A673 (cell line): ENCODE measurements at regions not wholly inside any gene's neighbourhood (a gene's known extent, or its start where the extent isn't known, plus 50 kb on each side); places are given as distances from the start of the nearest gene placed in this dataset.

Experiments used
- BruUV-seq: library from RNA; stranded (reverse); fragments of 400-500 nt; replicated peaks from 2 replicates; lab custom pipeline; 2021; lab: Mats Ljungman, UMichigan
- CTCF ChIA-PET: fragments of 300-600 bp; sonication (Branson Sonifier 250); formaldehyde crosslinking; loops from one replicate; lab custom pipeline; 2022; ENCODE audit warnings: antibody characterized with exemption; lab: Charles Lee
- POLR2A ChIA-PET: fragments of 300-600 bp; sonication (Branson Sonifier 250); formaldehyde crosslinking; loops from one replicate; lab custom pipeline; 2022; ENCODE audit warnings: antibody characterized with exemption; ENCODE audit not compliant: low non-redundant PET; lab: Charles Lee
- DNase-seq: peaks from one replicate; pipeline ENCODE4 v3.0.0-alpha.2; 2015; ENCODE audit warnings: low spot score
- H3K27ac ChIP-seq: fragments of 200-600 bp; sonication (generic); 2 replicates; pipeline ENCODE4 v1.5.1; 2016; ENCODE audit warnings: mixed run types, low read depth, mild to moderate bottlenecking, mixed read lengths, antibody characterized with exemption, low read length; ENCODE audit not compliant: poor library complexity, severe bottlenecking
- H3K27me3 ChIP-seq: fragments of 200-600 bp; sonication (generic); replicated peaks from 2 replicates; pipeline ENCODE4 v1.6.1; 2017; ENCODE audit warnings: mixed run types, low read depth, mild to moderate bottlenecking, mixed read lengths, antibody characterized with exemption, low read length; ENCODE audit not compliant: insufficient read depth, poor library complexity
- H3K36me3 ChIP-seq: fragments of 200-600 bp; sonication (generic); 2 replicates; pipeline ENCODE4 v1.6.1; 2016; ENCODE audit warnings: mixed run types, mild to moderate bottlenecking, mixed read lengths, antibody characterized with exemption, low read length; ENCODE audit not compliant: insufficient read depth, poor library complexity, severe bottlenecking
- H3K4me1 ChIP-seq: fragments of 200-600 bp; sonication (generic); 2 replicates; pipeline ENCODE4 v1.6.1; 2017; ENCODE audit warnings: mixed run types, mild to moderate bottlenecking, mixed read lengths, antibody characterized with exemption, low read length; ENCODE audit not compliant: insufficient read depth, poor library complexity, severe bottlenecking
- H3K4me3 ChIP-seq: fragments of 200-600 bp; sonication (generic); 2 replicates; pipeline ENCODE4 v1.5.1; 2016; ENCODE audit warnings: low read depth, mixed run types, mild to moderate bottlenecking, mixed read lengths, low read length; ENCODE audit not compliant: poor library complexity, severe bottlenecking
- H3K9me3 ChIP-seq: fragments of 200-600 bp; sonication (generic); 2 replicates; pipeline ENCODE4 v1.6.1; 2016; ENCODE audit warnings: mixed run types, low read depth, mild to moderate bottlenecking, mixed read lengths, antibody characterized with exemption, low read length; ENCODE audit not compliant: poor library complexity, severe bottlenecking
- CTCF ChIP-seq: fragments of 300-800, 200-600 bp; sonication (generic); conservative IDR thresholded peaks from 2 replicates; pipeline ENCODE4 v1.5.1; 2017; ENCODE audit warnings: low read depth, mild to moderate bottlenecking, antibody characterized with exemption, low read length, moderate library complexity, mixed read lengths
- EZH2 ChIP-seq: fragments of 200-600 bp; sonication (generic); IDR thresholded peaks from 2 replicates; pipeline ENCODE4 v1.6.1; 2017; ENCODE audit warnings: borderline replicate concordance, low read depth, mild to moderate bottlenecking, mixed read lengths, antibody characterized with exemption, low read length; ENCODE audit not compliant: poor library complexity, severe bottlenecking
- intact Hi-C: fragments of 100-400 bp; cut with micrococcal nuclease; formaldehyde crosslinking; loops from one replicate; pipeline ENCODE4 v1.10.0; 2022; ENCODE audit not compliant: unreplicated experiment

DNA sequence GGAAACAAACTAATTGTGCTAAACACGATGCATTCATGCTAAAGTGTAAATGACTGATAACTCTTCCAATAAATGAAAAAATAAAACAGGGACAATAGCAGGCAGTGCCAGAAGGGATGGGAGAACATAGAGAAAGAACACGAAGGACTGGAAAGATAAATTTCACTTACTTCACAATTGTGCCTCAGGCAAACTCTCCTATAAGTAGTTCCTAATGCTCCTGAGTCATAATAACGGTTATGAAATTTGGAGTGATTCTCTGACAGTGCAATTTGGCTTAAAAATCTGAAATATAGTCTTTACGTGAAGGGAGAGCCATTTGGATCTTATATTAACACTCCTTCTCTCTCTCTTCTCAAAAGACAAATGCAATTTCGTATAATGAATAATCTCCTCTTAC is 2218.5 kb downstream of the MAT2B start:
- POLR2A ChIA-PET, result no interaction called here
- BruUV-seq, result no TSS peak
- H3K9me3 ChIP-seq, result no peaks in the 10 kb centered on the region
- DNase-seq, result no peak
- no peaks in the 10 kb centered on the region for H3K36me3 ChIP-seq
- CTCF ChIA-PET, result no interaction called here
- H3K4me1 ChIP-seq, result no peaks in the 10 kb centered on the region
- H3K27me3 ChIP-seq, result peaks cover 8% of the 10 kb centered on the region
- TF ChIP-seq EZH2, result no peak
- no peak for TF ChIP-seq CTCF
- intact Hi-C loops, result no loop called here
- H3K4me3 ChIP-seq, result no peak overlapping the region
- no peak overlapping the region for H3K27ac ChIP-seq

DNA sequence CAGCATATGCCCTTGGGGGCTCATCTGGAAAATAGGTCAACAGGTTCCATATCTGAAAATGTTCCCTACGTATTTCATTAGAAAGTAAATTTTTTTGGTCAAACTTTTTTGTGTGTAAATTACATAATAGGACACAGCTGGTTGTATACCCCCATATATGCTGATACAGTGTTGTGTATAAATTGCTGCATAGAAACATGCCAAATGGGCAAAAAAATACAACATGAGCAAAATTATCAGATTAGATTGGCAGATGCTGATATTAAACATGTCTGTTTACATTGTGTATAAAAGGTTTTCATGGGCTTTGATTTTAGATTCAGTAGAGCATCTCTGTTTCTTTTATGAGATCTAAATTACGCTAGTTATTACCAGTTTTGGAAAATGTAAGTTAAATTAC is 2223.0 kb downstream of the MAT2B start:
- POLR2A ChIA-PET, result no interaction called here
- BruUV-seq, result no TSS peak
- DNase-seq, result no peak
- H3K27me3 ChIP-seq, result peaks cover 7% of the 10 kb centered on the region
- no peaks in the 10 kb centered on the region for H3K36me3 ChIP-seq
- no peak for TF ChIP-seq EZH2
- no peak for TF ChIP-seq CTCF
- no peaks in the 10 kb centered on the region for H3K9me3 ChIP-seq
- intact Hi-C loops, result no loop called here
- CTCF ChIA-PET, result no interaction called here
- no peaks in the 10 kb centered on the region for H3K4me1 ChIP-seq
- H3K4me3 ChIP-seq, result no peak overlapping the region
- H3K27ac ChIP-seq, result no peak overlapping the region

DNA sequence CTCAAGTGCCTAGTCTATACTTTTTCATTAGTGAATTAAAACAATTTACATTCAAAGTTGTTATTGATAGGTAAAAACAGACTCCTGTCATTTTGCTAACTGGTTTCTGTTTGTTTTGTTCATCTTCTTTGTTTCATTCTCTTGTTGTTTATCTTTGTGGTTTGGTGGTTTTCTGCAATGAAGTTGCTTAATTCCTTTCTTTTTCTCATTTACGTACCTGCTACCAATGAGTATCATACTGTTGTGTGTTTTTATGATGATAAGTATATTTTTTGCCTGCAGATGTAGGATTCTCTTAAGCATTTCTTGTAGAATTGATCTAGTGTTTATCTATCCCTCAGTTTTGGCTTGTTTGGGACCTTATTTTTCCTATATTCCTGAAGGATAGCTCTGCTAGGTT is 2230.0 kb downstream of the MAT2B start:
- no peak for DNase-seq
- no peaks in the 10 kb centered on the region for H3K4me1 ChIP-seq
- no peaks in the 10 kb centered on the region for H3K9me3 ChIP-seq
- ChIA-PET POLR2A (no interaction called here), CTCF (no interaction called here)
- no peak overlapping the region for H3K27ac ChIP-seq
- intact Hi-C loops, result no loop called here
- BruUV-seq, result no TSS peak
- no peaks in the 10 kb centered on the region for H3K36me3 ChIP-seq
- no peaks in the 10 kb centered on the region for H3K27me3 ChIP-seq
- H3K4me3 ChIP-seq, result no peak overlapping the region
- TF ChIP-seq EZH2, result no peak
- no peak for TF ChIP-seq CTCF
